IMR-90 (cell line): ENCODE measurements at regions not wholly inside any gene's neighbourhood (a gene's known extent, or its start where the extent isn't known, plus 50 kb on each side); places are given as distances from the start of the nearest gene placed in this dataset.

Experiments
- CTCF ChIP-seq: conservative IDR thresholded peaks from 2 replicates; pipeline ENCODE4 v1.5.1; 2012; ENCODE audit warnings: mild to moderate bottlenecking, low read depth, low read length, improper control_type of control experiment
- FOS ChIP-seq: fragments of 150-350 bp; IDR thresholded peaks from 2 replicates; pipeline ENCODE4 v1.6.1; 2016; ENCODE audit warnings: low read depth, low read length
- RAD21 ChIP-seq: IDR thresholded peaks from 2 replicates; pipeline ENCODE4 v1.6.1; 2012; ENCODE audit warnings: low read length, improper control_type of control experiment
- USF2 ChIP-seq: fragments of 150-350 bp; IDR thresholded peaks from 2 replicates; pipeline ENCODE4 v1.6.1; 2017; ENCODE audit warnings: mild to moderate bottlenecking, antibody characterized with exemption, low read length, low read depth

- no peak for TF ChIP-seq CTCF
- no peak for TF ChIP-seq USF2
- no peak for TF ChIP-seq FOS
- no peak for TF ChIP-seq RAD21
Observed at GRCh38 chr19:28829762-28830161, 383.2 kb downstream of the UQCRFS1 start.
